ENCODE measurements at regions not wholly inside any gene's neighbourhood (a gene's known extent, or its start where the extent isn't known, plus 50 kb on each side); places are given as distances from the start of the nearest gene placed in this dataset.

DNA sequence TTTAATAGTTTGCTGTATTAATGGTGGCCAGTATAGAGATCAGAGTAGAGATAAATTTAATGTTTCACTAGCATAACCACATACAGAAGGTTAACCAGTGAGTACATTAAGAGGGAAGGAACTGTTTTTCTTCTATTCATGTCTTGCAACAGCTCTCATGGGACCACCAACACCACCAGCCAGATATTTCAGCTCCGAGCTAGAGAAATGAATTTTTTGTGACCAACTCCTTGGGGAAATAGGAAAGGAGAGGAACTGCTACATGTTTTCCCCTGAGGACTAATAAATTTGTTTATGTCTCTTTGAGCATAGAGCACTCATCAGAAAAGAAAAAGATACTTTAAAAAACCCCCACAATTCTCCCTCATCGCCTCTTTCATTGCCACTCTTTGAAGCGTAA lies 247.5 kb downstream of the MBNL1 start:
- DNase-seq = no peak

DNA sequence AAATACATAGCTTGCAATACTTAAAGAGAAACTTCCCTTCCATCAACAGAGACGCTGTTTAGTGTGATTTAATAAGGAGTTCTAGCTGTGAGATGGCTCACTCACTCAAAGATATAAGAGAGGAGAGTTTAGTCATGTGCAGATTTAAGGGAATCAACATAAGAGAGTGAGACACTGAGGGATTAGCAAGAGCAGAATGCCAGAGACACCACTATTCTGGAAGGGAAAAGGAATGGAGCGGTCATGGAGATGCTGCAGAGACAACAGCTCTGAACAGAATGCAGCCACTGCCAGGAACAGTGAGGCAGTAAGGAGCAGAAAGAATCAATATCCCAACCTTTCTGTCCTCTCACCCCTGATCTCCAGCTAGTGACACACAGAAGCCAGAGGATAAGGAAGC lies 248.8 kb downstream of the MBNL1 start:
- DNase-seq = no peak

DNA sequence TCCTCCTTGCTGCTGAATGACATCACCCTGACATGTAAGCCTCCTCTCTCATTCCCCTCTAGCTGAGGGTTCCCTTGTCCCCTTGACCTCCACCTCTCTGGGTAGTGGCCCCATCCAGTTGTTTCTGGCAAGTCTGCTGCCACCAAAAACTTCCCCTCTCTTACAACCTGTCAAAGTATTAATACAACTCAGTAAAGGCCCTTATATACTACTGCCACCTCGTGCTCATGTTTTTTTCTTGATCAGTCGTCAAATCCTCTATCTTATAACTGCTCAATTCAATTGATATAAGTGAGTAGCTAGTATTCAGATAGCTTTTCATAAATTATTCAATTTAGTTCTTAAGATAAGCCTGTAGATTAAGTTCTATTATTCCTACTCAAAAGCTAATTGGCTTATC lies 249.6 kb downstream of the MBNL1 start:
- DNase-seq = no peak

DNA sequence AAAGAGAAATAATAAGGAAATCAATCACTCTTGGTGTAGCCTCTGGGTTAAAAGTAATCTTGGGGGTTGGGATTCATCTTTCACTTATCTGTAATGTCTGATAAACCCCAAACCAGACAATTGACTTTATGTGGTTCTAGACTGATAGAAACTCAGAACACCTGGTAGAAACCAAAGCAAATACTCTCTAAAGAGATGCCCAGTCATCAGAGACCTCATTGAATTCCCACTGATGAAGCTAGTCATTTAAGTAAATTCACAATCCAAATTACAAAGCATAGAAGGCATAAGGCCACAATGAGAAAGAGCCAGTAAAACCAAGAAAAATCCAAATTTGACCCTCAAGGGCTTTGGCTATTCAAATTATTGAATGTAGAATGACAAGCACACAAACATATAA lies 250.6 kb downstream of the MBNL1 start:
- DNase-seq = no peak

DNA sequence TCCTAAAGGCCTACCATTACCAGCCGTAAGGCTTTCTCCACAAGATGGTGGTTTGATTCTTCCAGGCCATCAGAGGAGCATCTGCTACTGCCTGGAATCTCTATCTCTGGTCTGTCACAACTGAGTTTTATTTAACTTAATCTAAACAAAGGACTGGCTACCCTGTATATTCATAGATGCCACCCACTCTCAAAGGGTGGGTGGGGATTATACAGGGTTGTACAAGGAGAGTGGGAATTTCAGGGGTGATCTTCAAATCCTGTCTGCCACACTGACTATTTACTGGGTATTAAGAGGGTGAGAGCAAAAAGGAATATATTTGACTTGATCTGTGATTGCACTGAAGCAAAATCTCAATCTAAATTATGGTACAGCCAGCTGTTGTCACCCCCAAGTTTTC lies 253.3 kb downstream of the MBNL1 start:
- no peak for DNase-seq

DNA sequence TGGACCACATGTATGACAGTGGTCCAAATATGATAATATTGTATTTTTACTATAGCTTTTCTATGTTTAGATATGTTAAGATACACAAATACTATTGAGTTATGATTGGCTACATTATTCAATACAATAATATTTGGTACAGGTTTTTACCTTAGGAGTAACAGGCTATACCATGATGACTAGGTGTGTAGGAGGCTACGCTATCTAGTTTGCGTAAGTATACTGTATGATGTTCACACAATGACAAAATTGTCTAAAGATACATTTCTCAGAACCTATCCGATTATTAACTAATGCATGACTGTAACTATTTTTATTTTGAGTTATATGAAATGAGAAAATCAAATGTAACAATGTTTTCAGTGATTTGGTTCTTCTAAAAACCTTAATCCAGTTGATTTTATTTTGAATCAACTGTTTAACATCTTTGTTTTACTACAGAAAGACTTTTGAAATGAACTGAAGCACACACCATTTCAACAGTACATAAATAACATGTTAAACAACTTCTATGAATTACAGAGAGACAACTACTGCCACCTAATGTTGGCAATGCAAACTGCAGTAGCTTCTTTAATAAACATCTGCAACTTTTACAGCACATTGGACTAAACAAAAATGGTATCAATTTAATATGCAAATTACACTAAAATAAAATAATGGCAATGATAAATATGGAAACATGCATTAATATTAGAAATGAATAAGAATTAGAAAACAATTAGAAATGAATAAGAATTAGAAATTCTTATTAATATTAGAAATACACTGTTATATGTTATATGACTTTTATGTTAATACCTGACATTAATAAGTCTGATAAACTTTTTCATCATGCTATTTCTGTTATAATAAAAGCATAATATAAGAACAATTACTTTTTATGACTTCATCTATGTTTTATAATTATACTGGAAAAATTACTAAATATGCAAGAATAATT lies 255.7 kb downstream of the MBNL1 start:
- DNase-seq = peak in 3 of 6 experiments; percentile 6 to 52 (median 50)

DNA sequence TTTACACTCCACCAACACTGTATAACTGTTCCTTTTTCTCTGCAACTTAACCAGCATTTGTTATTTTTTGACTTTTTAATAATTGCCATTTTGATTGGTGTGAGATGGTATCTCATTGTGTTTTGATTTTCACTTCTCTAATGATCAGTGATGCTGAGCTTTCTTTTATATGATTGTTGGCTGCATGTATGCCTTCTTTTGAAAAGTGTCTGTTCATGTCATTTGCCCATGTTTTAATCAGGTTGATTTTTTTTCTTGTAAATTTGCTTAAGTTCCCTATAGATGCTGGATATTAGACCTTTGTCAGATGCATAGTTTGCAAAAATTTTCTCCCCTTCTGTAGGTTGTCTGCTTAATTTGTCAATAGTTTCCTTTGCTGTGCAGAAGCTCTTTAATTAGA lies 263.0 kb downstream of the MBNL1 start:
- no peak for DNase-seq

DNA sequence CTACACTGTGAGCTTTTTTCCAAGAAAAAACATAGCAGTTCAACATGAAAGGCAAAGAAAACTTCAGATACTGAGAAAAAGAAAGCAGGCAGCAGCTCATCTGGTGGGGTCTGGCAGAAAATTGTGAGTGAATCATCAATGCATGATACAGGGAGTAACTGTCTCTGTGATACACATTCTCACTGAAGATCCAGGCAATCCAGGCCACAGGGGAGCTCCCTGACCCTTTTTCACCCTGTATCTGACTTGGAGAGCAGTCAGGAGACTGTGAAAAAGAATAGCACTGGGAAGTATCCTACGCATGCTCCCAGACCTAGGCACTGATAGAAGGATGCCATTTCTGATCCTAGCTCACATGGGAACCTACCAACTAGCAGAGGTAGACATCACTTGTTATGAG lies 269.8 kb downstream of the MBNL1 start:
- no peak for DNase-seq

DNA sequence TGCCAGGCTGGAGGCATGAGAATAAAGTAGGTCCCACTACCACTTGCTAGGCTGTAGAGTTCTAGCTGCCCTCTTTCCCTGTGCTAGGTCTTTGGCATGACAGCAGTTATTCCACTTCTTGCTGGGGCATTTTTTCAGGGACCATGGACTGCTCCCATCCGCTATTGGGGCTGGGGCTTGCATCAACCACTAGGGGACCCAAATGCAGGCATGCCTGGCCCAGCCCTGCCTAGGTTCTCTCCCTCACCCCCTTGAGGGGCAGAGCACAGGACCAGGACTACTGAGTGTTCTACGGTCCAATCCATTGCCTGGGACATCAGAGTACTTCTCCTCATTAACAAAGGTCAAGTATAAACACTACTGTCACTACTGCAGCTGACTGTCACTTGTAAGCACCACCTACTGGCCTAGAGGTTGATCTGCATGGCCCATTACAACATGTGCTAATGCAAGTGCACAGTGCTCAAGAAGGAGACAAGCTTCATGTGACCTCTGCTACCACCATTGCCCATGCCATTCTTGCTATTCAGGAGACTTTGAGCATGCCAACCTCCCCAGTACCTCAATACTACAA lies 270.5 kb downstream of the MBNL1 start:
- DNase-seq = no peak

DNA sequence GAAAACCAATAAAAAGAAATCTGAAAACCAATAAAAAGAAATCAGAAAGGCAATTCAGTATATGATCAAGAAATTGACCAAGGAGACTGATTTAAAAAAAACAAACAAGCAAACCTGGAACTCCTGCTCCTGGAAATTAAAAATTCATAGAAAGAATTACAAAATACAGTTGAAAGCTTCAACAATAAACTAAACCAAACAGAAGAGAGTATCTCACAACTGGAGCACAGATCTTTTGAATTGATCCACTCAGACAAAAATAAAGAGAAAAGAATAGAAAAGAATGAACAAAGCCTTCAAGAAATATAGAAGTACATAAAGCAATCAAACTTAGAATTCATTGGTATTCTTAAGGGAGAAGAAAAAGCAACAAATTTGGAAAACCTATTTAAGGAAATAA lies 271.4 kb downstream of the MBNL1 start:
- no peak for DNase-seq

DNA sequence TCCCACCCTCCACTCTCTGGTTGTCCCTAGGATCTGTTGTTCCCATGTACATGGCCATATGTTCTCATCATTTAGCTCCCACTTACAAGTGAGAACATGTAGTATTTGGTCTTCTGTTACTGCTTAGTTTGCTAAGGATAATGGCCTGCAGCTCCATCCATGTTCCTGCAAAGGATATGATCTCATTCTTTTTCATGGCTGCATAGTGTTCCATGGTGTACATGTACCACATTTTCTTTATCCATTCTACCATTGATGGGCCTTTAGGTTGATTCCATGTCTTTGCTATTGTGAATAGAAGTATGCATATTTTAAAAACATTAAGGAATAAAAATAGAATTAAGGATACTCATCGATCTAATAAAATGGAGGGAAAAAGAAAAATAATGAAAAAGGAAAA lies 278.4 kb downstream of the MBNL1 start:
- DNase-seq = no peak

DNA sequence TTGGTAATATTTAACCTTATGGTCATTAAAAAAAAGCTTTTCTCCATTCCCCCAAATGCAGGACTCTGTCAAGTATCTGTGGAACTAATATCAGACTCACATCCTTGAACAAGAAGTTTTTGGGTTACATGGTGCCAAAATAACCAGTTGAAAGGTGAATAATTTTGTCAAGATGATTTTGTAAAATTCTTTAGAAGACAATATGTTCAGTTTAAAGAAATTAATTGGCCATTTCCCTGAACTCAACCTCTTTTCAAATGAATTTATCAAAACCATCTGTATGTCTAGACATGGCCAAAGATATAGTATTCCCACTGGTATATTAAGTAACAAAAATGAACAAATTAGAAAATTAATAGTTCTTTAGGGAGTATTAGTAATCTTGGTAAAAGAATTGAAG lies 280.5 kb downstream of the MBNL1 start:
- DNase-seq = no peak

DNA sequence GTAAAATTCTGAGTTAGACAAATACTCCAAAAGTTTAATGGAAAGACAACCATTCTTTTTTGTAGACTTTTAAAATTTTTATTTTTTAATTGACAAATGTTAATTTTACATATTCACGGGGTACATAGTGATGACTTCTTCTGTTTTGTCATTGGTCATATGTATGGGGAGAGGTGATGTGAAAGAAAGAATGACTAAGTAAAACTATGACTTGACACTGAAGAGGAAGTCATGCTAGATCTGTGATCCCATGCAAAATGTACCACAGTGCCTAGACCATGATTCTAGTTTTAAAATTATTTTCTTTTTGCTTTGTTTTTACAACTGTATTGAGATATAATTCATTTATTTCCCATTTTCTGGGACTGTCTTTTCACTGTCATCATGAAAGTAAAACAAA lies 281.6 kb downstream of the MBNL1 start:
- no peak for DNase-seq

DNA sequence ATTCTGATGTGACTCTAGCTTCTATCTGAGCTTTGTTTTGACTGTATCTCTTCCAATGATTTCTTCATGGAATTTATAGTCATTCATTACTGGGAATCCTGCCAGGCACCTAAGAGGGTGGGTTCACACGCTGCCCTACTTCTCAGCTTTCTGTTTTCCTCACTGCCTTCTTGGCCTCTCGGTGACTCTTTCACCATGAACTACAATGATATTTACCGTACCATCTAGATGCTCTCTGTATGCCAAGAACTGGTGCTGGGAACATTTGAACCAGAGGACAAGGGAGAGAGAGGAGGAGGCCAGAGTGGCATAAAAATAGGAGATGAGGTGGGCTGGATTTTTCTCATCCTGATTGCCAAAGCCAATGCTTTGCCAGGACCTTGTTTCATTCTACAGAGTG lies 280.0 kb upstream of the P2RY1 start:
- no peak for DNase-seq

DNA sequence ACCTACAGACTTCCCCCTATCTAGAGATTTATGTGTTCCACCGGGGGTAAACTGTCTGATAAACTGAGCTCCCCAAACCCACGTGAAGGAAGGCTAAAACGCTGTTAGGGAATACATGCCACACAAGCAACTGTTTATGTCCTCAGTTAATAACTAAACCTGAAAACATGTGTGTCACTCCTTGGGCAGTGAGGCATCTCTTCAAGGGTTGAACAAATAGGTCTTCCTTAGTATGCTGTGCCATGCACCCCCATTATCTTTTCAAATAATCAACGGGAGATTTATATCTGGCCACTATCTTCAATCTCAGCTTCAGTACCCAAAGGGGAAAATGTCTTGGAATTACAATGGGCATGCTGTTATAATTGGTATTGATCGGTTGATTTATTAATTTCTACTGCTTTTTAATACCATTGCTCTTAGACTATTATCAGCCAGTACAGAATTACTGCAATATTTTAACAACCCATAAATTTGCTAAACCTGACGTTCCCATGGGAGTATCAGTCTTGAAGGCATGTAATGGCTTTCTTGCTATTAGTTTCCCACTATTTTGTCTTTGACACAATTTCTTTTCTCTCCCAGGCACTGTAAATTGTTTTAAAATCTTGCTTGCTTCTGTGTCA lies 279.2 kb upstream of the P2RY1 start:
- no peak for DNase-seq

DNA sequence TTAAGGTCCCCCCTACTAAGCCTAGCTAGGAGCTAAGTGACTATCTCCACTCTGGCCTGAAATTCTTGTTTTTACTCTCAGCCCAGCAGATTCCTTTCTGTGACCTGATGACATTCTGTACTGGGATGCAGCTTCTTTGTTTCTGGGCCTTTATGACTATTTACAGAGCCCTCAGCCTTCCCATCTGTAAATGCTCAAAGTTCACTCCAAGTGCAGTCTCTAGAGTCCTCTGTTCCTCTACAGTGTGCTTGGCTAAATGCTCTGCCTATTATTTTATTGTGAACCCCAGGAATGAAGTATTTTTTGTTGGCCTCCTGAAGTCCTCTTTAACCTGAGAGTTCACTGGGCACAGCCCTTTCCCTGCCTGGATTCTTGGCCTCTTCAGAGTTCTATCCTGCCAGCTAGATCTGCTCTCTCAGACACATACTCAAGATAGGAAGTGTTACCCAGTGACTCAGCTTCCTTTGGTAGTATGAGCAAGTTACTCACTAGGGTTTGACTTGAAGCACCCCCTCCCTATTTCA lies 278.1 kb upstream of the P2RY1 start:
- no peak for DNase-seq

DNA sequence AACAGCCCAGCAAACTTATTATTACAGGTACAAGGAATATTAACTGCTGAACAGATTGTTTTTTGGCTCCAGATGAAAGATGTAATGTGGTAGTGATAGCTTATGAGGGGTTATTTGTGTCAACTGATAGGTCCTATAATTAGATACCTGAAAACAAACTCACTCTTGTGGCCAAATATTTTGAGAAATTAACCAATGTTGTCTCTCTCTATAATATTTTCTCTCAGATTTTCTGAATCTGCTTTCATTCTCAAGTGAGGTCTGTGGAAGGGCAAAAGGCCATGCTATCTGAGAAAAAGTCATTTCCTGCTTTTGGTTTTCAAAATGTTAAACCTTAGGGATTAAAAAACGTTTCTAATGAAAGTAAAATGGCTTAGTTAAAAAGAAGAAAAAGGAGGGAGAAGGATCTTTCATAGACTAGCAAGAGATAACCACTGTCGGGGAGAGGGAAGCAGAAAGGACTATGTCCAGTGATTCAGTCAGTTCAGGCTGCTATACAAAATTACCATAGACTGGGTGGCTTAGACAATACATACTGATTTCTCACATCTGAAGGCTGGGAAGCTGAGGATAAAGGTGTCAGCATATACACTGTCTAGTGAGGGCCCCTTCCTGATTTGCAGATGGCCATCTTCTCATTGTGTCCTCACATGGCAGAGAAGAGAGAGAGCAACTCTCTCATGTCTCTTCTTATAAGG lies 277.5 kb upstream of the P2RY1 start:
- DNase-seq = no peak

DNA sequence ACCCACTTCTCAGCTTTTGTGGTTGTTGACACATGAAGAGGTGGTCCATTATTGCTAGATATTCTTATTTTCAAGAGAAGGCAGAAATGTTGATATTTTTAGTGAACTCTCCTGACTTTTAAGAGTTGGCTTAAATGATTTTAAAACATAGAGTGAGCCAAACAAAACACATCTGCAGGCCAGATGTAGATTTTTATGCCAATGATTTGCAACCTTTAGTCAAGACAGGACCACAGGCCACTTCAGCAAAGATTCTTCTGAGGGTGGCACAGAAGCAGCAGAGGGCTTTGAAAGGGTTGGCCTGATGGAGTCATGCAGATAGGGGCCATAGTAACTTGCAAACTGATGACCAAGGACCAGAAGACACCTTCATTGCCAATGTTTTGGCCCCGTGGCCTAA lies 276.5 kb upstream of the P2RY1 start:
- DNase-seq = no peak

DNA sequence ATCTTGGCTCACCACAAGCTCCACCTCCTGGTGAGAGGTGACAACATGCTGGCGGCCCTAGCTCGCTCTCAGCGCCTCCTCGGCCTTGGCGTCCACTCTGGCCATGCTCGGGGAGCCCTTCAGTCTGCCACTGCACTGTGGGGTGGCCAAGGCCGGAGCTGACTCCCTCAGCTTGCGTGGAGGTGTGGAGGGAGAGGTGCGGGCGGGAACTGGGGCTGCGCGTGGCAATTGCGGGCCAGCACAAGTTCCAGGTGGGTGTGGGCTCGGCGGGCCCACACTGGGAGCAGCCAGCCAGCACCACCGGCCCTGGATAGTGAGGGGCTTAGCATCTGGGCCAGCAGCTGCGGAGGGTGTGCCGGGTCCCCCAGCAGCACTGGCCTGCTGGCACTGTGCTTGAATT lies 275.7 kb upstream of the P2RY1 start:
- no peak for DNase-seq

DNA sequence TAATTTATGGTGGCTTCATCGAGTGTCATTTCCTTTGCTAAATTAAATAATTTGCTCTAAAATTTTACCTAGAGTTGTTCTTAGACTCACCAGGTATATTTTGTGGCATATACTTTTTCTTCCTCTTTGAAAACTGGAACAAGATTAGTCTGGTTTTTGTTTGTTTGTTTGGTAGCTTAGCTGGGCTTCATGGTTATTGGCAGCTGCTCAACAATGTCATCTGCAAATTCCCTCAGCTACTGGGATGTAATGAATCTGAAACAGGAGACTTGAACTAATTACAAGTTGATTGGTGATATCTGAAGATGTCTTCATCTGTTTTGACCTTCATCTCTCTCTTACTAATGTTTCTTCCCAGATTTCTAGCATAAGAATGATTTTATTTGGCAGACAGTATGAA lies 270.5 kb upstream of the P2RY1 start:
- DNase-seq = no peak

DNA sequence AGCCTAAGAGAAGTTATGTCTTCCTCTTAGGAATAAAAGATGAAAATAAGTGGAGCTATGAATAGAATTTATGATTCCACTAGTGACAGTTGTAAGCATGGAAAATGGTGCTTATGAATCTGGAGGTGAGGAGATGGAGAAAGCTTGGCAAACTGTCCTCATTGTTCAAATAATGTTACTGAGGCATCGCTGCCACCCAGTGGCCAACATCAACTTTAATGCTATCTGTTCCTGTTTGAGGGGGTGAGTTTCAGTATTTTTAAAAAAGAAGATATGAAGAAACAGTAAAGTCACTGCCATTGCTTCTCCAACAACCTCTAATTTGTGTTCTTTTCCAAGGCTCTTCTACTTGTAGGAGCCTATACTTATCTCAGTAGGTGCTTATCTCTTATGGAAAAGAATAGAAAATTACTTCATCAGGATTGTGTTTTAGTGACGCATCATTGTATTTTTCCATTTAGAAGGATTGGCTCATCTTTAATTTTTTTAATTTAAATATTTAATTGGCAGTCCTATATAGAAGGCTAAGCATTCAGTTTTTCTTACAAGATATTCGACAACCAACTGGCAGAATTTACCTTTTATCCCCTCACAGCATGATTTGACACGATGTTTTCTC lies 260.4 kb upstream of the P2RY1 start:
- peak in 2 of 6 experiments; percentile 8 to 22 for DNase-seq

DNA sequence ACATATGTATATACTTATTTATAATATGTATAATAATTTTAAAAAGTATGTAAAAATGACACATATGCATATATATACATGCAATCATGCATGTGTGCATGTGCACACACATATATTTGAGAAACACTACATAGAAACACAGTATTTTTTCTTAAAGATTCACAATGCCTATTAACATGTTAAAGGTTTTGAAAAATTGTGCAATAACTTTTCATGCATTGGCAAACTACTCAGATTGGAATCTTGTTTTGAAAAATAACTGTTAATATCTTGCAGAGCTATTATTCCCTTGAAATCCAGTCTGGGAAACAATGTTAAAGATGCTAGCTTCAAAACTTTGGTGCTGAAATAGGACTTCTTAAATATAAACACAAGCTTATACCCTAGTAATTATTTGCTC lies 256.2 kb upstream of the P2RY1 start:
- no peak for DNase-seq

DNA sequence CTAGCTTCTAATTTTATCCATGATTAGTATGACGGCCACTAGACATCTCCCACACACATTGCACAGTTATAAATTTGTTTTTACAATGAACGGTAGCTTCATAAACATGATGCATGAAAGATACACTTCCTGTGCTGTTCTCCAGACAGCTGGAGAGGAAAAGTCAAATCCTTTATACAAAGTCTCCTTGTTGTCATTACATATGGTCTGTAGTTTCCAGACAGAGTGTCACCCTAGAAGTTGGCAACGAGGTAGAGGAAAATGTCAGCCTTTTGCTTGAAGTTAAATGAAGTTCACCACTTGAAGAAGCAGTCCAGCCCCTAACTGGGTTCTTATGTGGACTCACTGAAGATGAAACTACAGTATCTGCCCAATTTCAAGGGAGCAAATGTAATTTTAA lies 253.0 kb upstream of the P2RY1 start:
- DNase-seq = no peak

Measured in stimulated activated naive CD4-positive, alpha-beta T cell (primary cell).